Upper lobe of left lung (tissue), 4 donors: ENCODE measurements at regions not wholly inside any gene's neighbourhood (a gene's known extent, or its start where the extent isn't known, plus 50 kb on each side); places are given as distances from the start of the nearest gene placed in this dataset.

Experiments
- CTCF ChIP-seq, 6 experiments: fragments of 450-650 bp in 4 of 6; fragments of 200-600 bp in 2 of 6; sonication (generic) in 2 of 6; IDR thresholded peaks; one replicate each; pipeline ENCODE4 v1.5.1; 2016 to 2019; ENCODE audit warnings: antibody characterized with exemption in 6 of 6
- EP300 ChIP-seq, 4 donors: sonication (generic); formaldehyde crosslinking; IDR thresholded peaks; one replicate each; pipeline ENCODE4 v1.5.1; 2017; ENCODE audit warnings: antibody characterized with exemption in 4 of 4, control low read depth in 2 of 4
- POLR2A ChIP-seq, 4 donors: fragments of 450-650 bp; IDR thresholded peaks; one replicate each; pipeline ENCODE4 v1.5.1; 2016 to 2017; ENCODE audit warnings: antibody characterized with exemption in 4 of 4, mild to moderate bottlenecking in 2 of 4
- POLR2AphosphoS5 ChIP-seq, 2 donors: sonication (generic); formaldehyde crosslinking; IDR thresholded peaks; one replicate each; pipeline ENCODE4 v1.5.1; 2017; ENCODE audit warnings: antibody characterized with exemption in 2 of 2

DNA sequence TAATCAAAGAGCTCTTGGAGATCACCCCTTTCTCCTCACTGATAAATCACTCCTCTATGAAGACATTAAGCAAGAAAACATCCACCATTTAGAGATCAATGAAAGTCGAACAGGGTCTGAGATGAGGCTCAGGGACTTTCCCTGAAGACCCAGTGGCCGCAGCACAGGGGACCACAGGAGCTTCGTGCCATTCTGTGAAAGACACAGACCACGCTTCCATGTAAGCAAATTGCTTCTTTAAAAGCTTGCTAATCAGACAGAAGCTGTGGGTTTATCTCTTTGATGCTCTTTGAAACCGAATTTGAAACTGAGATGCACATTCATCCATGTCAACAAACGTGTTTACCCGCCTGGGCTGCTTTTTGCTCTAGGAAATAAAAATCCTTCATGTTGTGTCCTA lies 231.9 kb upstream of the PPP2R2D start:
- TF ChIP-seq CTCF (IDR thresholded peaks at IDR 0.05) = no peak
- no peak for TF ChIP-seq POLR2AphosphoS5 (IDR thresholded peaks at IDR 0.05)
- no peak for TF ChIP-seq POLR2A (IDR thresholded peaks at IDR 0.05)
- TF ChIP-seq EP300 (IDR thresholded peaks at IDR 0.05) = no peak
